Retinal pigment epithelial cell (primary cell): ENCODE measurements at regions not wholly inside any gene's neighbourhood (a gene's known extent, or its start where the extent isn't known, plus 50 kb on each side); places are given as distances from the start of the nearest gene placed in this dataset.

Experiments used
- DNase-seq: peaks from one replicate; pipeline ENCODE4 v3.0.0-alpha.2; 2010; ENCODE audit warnings: low read depth
- H3K4me3 ChIP-seq: 2 replicates; pipeline ENCODE4 v1.5.1; 2011; ENCODE audit warnings: mild to moderate bottlenecking, low read length, control low read depth, moderate library complexity
- TF ChIP-seq, protein P1 (sequence below): conservative IDR thresholded peaks from 2 replicates; pipeline ENCODE4 v1.5.1; 2011; ENCODE audit warnings: low read depth, low read length, control low read depth, inconsistent platforms

DNA sequence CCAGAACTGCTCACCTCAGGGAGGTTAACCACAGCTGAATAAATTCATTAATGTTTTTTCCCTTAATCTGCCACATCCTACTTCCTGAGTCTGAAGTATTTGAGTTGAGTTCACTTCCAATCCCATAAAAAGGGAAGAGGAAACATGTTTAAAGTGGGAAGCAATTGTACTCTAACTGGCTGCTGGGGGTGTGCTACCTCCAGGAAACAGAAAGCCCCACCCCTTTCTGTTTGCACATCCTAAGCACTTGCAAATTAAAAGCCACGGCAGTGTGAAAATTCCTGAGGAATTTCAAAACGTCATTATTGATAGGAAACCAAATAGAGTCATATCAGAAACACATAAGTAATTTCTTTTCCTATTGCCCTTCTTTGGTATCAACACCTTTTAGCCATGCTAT, 307.0 kb upstream of the NR5A2 start:
- TF ChIP-seq, protein P1, sequence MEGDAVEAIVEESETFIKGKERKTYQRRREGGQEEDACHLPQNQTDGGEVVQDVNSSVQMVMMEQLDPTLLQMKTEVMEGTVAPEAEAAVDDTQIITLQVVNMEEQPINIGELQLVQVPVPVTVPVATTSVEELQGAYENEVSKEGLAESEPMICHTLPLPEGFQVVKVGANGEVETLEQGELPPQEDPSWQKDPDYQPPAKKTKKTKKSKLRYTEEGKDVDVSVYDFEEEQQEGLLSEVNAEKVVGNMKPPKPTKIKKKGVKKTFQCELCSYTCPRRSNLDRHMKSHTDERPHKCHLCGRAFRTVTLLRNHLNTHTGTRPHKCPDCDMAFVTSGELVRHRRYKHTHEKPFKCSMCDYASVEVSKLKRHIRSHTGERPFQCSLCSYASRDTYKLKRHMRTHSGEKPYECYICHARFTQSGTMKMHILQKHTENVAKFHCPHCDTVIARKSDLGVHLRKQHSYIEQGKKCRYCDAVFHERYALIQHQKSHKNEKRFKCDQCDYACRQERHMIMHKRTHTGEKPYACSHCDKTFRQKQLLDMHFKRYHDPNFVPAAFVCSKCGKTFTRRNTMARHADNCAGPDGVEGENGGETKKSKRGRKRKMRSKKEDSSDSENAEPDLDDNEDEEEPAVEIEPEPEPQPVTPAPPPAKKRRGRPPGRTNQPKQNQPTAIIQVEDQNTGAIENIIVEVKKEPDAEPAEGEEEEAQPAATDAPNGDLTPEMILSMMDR, result no peak

DNA sequence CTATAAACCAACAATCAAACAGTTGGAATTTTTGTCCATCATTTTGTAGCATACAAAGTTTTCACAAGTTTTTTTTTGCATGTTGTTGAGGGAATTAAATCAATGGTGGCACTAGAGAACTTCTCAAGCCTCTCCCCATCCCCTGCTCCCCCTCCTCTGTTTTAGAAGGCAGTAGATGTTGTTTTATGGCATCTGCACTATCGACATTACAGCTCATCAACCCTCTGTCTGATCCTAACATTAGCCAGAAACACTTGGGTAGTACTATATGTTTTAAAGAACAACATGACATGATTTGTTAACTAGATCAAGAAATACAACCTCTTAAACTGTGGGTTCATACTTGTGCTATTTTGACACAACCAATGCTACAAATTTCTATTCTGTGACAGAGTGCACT, 306.5 kb upstream of the NR5A2 start:
- TF ChIP-seq, protein P1, result no peak
- H3K4me3 ChIP-seq, result no peak overlapping the region
- no peak for DNase-seq

More for the DNA sequence above, 307.0 kb upstream of the NR5A2 start:
- H3K4me3 ChIP-seq, result no peak overlapping the region
- DNase-seq, result no peak

DNA sequence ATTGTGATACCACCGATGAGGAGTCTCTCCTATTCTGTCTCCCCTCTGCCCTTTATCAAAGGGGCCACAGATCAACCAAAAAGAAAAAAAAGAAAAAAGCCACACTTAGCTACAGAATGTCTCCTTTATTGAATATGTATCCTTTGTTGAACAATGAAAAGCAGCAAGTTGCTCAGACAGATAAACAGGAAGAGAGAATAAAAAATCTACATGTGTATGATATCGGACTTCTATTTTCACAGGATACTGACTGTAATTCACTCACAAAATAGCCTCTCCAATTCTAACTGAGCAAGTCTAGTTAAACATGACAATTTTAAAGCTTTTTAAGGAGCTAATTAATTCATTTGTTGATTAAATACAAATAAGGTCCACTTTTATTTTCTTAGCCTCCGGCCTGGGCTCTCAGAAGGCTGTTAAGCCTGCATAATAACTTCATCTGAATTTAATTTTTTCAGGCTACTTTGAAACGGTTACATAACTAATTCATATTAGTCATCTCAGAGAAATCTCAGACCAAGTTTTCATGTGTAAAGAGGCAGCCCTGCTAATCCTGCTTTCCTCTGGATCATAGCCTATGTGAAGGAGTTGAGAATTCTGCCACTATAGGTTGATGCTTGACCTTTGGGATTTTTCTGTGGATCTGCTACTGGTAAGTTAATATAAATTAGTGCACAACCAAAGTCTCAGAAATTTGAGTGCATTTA, 304.1 kb upstream of the NR5A2 start:
- TF ChIP-seq, protein P1, result no peak
- peak; percentile 77 for DNase-seq
- no peak overlapping the region for H3K4me3 ChIP-seq

DNA sequence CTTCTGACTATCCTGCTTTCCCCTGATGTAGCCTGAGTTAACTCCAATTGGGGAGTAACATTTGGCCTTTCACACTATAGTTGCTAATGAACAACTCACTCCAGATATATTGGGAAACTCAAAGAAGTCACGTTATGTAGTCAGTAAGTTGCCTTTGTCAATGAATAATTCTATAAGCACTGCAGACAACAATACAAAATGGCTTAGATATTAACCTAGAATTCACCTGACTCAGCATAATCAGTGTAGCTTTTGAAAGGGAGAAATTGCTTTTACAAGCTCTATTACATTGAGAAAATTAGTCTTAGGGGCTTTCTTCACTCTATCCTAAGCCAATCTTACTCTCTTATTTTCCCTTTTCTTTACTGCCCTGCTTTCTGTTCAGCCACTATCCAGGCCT, 303.5 kb upstream of the NR5A2 start:
- TF ChIP-seq, protein P1, result no peak
- DNase-seq, result no peak
- H3K4me3 ChIP-seq, result no peak overlapping the region

DNA sequence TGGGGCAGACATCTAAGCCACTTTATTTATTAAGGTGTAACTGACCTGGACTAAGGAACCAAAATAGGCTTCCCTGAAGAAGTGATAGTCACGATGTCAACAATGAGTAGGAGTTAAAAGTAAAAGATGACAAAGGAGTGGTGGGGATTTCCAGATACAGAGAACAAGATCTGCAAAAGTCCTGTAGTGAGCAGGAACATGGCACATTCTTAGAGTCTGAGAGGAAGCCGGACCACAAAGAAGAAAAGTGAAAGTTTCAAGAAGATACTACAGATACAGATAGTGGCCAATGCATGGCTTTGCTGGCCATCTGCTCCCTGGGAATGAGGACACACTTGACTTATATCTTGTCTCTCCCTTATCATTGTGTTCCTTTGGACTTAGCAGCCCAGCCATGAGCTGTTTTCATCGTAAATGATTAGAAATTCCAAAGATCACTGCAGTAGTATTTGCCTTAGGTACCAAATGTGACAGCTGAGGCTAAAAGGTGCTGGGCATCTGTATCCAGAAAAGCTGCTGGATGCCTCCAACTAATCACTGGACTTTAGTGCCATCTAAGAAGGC, 302.4 kb upstream of the NR5A2 start:
- no peak overlapping the region for H3K4me3 ChIP-seq
- no peak for DNase-seq
- TF ChIP-seq, protein P1, result no peak

DNA sequence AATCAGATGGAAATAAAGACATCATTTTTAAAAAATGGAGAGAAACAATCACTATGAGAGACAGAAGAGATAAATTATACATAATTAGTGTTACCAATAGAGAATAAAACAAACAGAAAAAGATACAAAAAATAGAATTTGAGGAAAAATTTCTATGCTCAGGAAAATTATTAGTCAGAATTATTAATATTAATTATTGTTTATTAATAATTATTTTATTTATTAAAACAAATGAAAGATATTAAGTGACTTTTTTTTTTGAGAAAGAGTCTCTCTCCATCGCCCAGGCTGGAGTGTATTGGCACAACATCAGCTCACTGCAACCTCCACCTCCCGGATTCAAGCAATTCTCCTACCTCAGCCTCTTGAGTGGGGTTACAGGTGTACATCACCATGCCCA, 299.8 kb upstream of the NR5A2 start:
- TF ChIP-seq, protein P1, result no peak
- no peak for DNase-seq
- no peak overlapping the region for H3K4me3 ChIP-seq

DNA sequence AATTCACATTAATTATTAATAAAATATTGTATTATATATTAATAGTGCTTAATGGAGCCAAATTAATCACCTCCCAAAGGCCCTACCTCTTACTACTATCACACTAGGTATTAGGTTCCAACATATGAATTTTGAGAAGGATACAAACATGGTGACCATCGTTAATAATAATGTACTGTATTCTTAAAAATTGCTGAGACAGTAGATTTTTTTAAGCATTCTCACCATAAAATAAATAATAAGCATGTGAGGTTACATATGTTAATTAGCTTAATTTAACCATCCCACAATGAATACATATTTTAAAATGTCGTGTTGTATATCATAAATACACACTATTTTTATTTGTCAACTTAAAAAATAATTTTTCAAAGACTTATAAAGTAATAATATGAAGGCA, 299.2 kb upstream of the NR5A2 start:
- TF ChIP-seq, protein P1, result no peak
- DNase-seq, result no peak
- H3K4me3 ChIP-seq, result no peak overlapping the region
